ENCODE measurements at regions not wholly inside any gene's neighbourhood (a gene's known extent, or its start where the extent isn't known, plus 50 kb on each side); places are given as distances from the start of the nearest gene placed in this dataset.

- no peak for TF ChIP-seq POLR2A (IDR thresholded peaks at IDR 0.05; ENCODE audit: low read depth, low read length)
- no peak for TF ChIP-seq TAF1 (IDR thresholded peaks at IDR 0.05; ENCODE audit: borderline replicate concordance, low read depth, low read length)
- no peak for TF ChIP-seq POLR2AphosphoS5 (IDR thresholded peaks at IDR 0.05; ENCODE audit: low read depth, low read length)
Observed at GRCh38 chr5:8429778-8430758, 561.1 kb downstream of the MTRR start.
